K562 (cell line): ENCODE measurements at regions not wholly inside any gene's neighbourhood (a gene's known extent, or its start where the extent isn't known, plus 50 kb on each side); places are given as distances from the start of the nearest gene placed in this dataset.

Source experiments
- CHD4 ChIP-seq: fragments of 200-600 bp; sonication (generic); IDR thresholded peaks from 3 replicates; pipeline ENCODE4 v1.6.1; 2012; ENCODE audit warnings: low read depth, mild to moderate bottlenecking, mixed read lengths, low read length, inconsistent platforms; ENCODE audit not compliant: insufficient read depth, insufficient replicate concordance, poor library complexity, severe bottlenecking
- DMBX1 ChIP-seq: fragments of 250-450 bp; sonication (Bioruptor Pico); IDR thresholded peaks from 2 replicates; pipeline ENCODE4 v1.8.0; 2022; ENCODE audit warnings: inconsistent platforms, mild to moderate bottlenecking, moderate library complexity, borderline replicate concordance
- EZH2 ChIP-seq: IDR thresholded peaks from 2 replicates; pipeline ENCODE4 v1.6.1; 2012; ENCODE audit warnings: low read depth, mild to moderate bottlenecking, inconsistent platforms, low read length, borderline replicate concordance
- FOS ChIP-seq: IDR thresholded peaks from 3 replicates; pipeline ENCODE4 v1.6.1; 2011; ENCODE audit not compliant: insufficient read length; ENCODE audit errors: extremely low read depth
- JUNB ChIP-seq: fragments of 450-650 bp; formaldehyde crosslinking; conservative IDR thresholded peaks from 2 replicates; pipeline ENCODE4 v1.4.0; 2020; ENCODE audit warnings: mild to moderate bottlenecking
- MBD2 ChIP-seq: sonication (generic); IDR thresholded peaks from 2 replicates; pipeline ENCODE4 v1.6.1; 2016; ENCODE audit warnings: low read depth, borderline replicate concordance
- RFX5 ChIP-seq: IDR thresholded peaks from 2 replicates; pipeline ENCODE4 v1.6.1; 2011; ENCODE audit warnings: low read depth, mild to moderate bottlenecking, improper control_type of control experiment, low read length
- ZEB2 ChIP-seq: fragments of 450-650 bp; IDR thresholded peaks from 2 replicates; pipeline ENCODE4 v1.6.1; 2016
- ZNF24 ChIP-seq: fragments of 450-650 bp; IDR thresholded peaks from 2 replicates; pipeline ENCODE4 v1.6.1; 2016
- ZNF274 ChIP-seq: IDR thresholded peaks from 2 replicates; pipeline ENCODE4 v1.6.1; 2011; ENCODE audit warnings: low read depth, mild to moderate bottlenecking, low read length, moderate library complexity, borderline replicate concordance
- ZNF282 ChIP-seq: sonication (generic); formaldehyde crosslinking; IDR thresholded peaks from 2 replicates; pipeline ENCODE4 v1.8.1; 2023; ENCODE audit warnings: missing genetic modification reagents
- TF ChIP-seq, protein P1 (sequence below): sonication (generic); formaldehyde crosslinking; IDR thresholded peaks from 2 replicates; pipeline ENCODE4 v1.8.0; 2022; ENCODE audit warnings: missing genetic modification reagents, mild to moderate bottlenecking, borderline replicate concordance
- TF ChIP-seq, protein P2 (sequence below): sonication (generic); formaldehyde crosslinking; IDR thresholded peaks from 2 replicates; pipeline ENCODE4 v1.8.0; 2023; ENCODE audit warnings: mild to moderate bottlenecking, missing genetic modification reagents

DNA sequence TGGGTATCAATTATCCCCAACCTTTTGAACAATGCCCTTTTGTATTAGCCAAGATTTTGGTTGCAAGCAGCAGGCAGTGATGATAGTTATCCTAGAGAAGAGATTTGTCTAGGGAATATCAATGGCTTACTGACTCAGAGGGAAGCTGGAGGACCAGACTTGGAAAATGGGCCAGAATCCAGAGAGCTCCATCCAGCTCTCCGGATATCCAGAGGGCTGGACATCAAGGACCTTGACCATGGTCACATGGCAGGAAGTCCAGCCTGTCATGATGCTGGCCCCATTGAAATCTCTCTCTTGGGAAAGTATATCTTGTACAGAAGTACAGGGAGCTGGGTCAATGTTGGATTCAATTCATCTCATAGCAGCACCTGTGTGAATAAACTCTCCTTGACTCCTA is 148.5 kb upstream of the PDZRN3 start:
- TF ChIP-seq MBD2 (no peak), JUNB (CRISPR knock-in tag) (no peak), FOS (no peak), DMBX1 (CRISPR knock-in tag) (no peak), ZNF274 (no peak), CHD4 (no peak), EZH2 (no peak), ZNF282 (no peak), ZEB2 (no peak), ZNF24 (no peak), RFX5 (no peak)
- TF ChIP-seq, protein P1, sequence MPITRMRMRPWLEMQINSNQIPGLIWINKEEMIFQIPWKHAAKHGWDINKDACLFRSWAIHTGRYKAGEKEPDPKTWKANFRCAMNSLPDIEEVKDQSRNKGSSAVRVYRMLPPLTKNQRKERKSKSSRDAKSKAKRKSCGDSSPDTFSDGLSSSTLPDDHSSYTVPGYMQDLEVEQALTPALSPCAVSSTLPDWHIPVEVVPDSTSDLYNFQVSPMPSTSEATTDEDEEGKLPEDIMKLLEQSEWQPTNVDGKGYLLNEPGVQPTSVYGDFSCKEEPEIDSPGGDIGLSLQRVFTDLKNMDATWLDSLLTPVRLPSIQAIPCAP = no peak
- TF ChIP-seq, protein P2, sequence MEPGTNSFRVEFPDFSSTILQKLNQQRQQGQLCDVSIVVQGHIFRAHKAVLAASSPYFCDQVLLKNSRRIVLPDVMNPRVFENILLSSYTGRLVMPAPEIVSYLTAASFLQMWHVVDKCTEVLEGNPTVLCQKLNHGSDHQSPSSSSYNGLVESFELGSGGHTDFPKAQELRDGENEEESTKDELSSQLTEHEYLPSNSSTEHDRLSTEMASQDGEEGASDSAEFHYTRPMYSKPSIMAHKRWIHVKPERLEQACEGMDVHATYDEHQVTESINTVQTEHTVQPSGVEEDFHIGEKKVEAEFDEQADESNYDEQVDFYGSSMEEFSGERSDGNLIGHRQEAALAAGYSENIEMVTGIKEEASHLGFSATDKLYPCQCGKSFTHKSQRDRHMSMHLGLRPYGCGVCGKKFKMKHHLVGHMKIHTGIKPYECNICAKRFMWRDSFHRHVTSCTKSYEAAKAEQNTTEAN = no peak
